Epithelial cell of proximal tubule (primary cell): ENCODE measurements at regions not wholly inside any gene's neighbourhood (a gene's known extent, or its start where the extent isn't known, plus 50 kb on each side); places are given as distances from the start of the nearest gene placed in this dataset.
A peak's percentile ranks its signal among the peaks of the same experiment; 100 is the strongest.
"Not testable (repeated sequence)": the region's sequence is repeated elsewhere in the genome, so short reads cannot be mapped to it uniquely, and the experiment has no call there.

Source experiments
- DNase-seq: peaks from one replicate; pipeline ENCODE4 v3.0.0-alpha.2; 2011; ENCODE audit warnings: low read depth
- H3K4me3 ChIP-seq: 2 replicates; pipeline ENCODE4 v1.5.1; 2011; ENCODE audit warnings: low read depth, mild to moderate bottlenecking, low read length
- CTCF ChIP-seq: conservative IDR thresholded peaks from 2 replicates; pipeline ENCODE4 v1.5.1; 2012; ENCODE audit warnings: low read depth, mild to moderate bottlenecking, low read length

GRCh38 chr18:14975431-14975830 is 227.5 kb downstream of the ANKRD30B start:
- DNase-seq = no peak
- no peak overlapping the region for H3K4me3 ChIP-seq
- TF ChIP-seq CTCF = no peak

GRCh38 chr18:14976736-14977430 is 228.9 kb downstream of the ANKRD30B start:
- no peak overlapping the region for H3K4me3 ChIP-seq
- peak; percentile 14 for TF ChIP-seq CTCF
- no peak for DNase-seq

- no peak for TF ChIP-seq CTCF
Measured at GRCh38 chr18:14978191-14978590, 230.2 kb downstream of the ANKRD30B start.

GRCh38 chr18:14978962-14979535 is 231.1 kb downstream of the ANKRD30B start:
- TF ChIP-seq CTCF = peak; percentile 65
- no peak for DNase-seq

More at GRCh38 chr18:14978191-14978590, 230.2 kb downstream of the ANKRD30B start:
- H3K4me3 ChIP-seq = no peak overlapping the region
- no peak for DNase-seq

GRCh38 chr18:14979875-14980274 is 231.9 kb downstream of the ANKRD30B start:
- no peak for TF ChIP-seq CTCF
- no peak for DNase-seq
- H3K4me3 ChIP-seq = no peak overlapping the region

More at GRCh38 chr18:14978962-14979535, 231.1 kb downstream of the ANKRD30B start:
- no peak overlapping the region for H3K4me3 ChIP-seq

- not testable (repeated sequence) for H3K4me3 ChIP-seq, DNase-seq
Measured at GRCh38 chr18:14984531-14984930, 236.6 kb downstream of the ANKRD30B start.

GRCh38 chr18:14985291-14986013 is 237.5 kb downstream of the ANKRD30B start:
- not testable (repeated sequence) for DNase-seq, H3K4me3 ChIP-seq

- DNase-seq, H3K4me3 ChIP-seq: not testable (repeated sequence)
Measured at GRCh38 chr18:14987377-14987776, 239.4 kb downstream of the ANKRD30B start.

- not testable (repeated sequence) for DNase-seq
Measured at GRCh38 chr18:14987960-14988710, 240.2 kb downstream of the ANKRD30B start.

GRCh38 chr18:14989569-14989968 is 241.6 kb downstream of the ANKRD30B start:
- not testable (repeated sequence) for DNase-seq, H3K4me3 ChIP-seq

More at GRCh38 chr18:14987960-14988710, 240.2 kb downstream of the ANKRD30B start:
- H3K4me3 ChIP-seq = not testable (repeated sequence)

GRCh38 chr18:14991934-14992445 is 244.0 kb downstream of the ANKRD30B start:
- DNase-seq, H3K4me3 ChIP-seq: not testable (repeated sequence)

GRCh38 chr18:14992758-14993157 is 244.8 kb downstream of the ANKRD30B start:
- not testable (repeated sequence) for H3K4me3 ChIP-seq, DNase-seq
